HFF-Myc (cell line): ENCODE measurements at regions not wholly inside any gene's neighbourhood (a gene's known extent, or its start where the extent isn't known, plus 50 kb on each side); places are given as distances from the start of the nearest gene placed in this dataset.
A peak's percentile ranks its signal among the peaks of the same experiment; 100 is the strongest.

Experiments used
- DNase-seq: peaks from one replicate; pipeline ENCODE4 v3.0.0-alpha.2; 2011; ENCODE audit warnings: low read depth; ENCODE audit errors: extremely low read depth
- H3K4me3 ChIP-seq: replicated peaks from 2 replicates; pipeline ENCODE4 v1.5.1; 2011; ENCODE audit warnings: low read depth, mild to moderate bottlenecking, control low read depth, low read length
- TF ChIP-seq, protein P1 (sequence below): IDR thresholded peaks from 2 replicates; pipeline ENCODE4 v1.5.1; 2012; ENCODE audit warnings: mild to moderate bottlenecking, low read depth, low read length, control low read depth; ENCODE audit errors: missing control alignments

GRCh38 chr7:91582799-91583477 lies 297.6 kb downstream of the MTERF1 start:
- H3K4me3 ChIP-seq = no peak overlapping the region
- TF ChIP-seq, protein P1, sequence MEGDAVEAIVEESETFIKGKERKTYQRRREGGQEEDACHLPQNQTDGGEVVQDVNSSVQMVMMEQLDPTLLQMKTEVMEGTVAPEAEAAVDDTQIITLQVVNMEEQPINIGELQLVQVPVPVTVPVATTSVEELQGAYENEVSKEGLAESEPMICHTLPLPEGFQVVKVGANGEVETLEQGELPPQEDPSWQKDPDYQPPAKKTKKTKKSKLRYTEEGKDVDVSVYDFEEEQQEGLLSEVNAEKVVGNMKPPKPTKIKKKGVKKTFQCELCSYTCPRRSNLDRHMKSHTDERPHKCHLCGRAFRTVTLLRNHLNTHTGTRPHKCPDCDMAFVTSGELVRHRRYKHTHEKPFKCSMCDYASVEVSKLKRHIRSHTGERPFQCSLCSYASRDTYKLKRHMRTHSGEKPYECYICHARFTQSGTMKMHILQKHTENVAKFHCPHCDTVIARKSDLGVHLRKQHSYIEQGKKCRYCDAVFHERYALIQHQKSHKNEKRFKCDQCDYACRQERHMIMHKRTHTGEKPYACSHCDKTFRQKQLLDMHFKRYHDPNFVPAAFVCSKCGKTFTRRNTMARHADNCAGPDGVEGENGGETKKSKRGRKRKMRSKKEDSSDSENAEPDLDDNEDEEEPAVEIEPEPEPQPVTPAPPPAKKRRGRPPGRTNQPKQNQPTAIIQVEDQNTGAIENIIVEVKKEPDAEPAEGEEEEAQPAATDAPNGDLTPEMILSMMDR = no peak
- no peak for DNase-seq

- peak; percentile 36 for DNase-seq
- TF ChIP-seq, protein P1 = no peak
- H3K4me3 ChIP-seq = no peak overlapping the region
Measured at GRCh38 chr7:91596287-91596686, 284.2 kb downstream of the MTERF1 start.

DNA sequence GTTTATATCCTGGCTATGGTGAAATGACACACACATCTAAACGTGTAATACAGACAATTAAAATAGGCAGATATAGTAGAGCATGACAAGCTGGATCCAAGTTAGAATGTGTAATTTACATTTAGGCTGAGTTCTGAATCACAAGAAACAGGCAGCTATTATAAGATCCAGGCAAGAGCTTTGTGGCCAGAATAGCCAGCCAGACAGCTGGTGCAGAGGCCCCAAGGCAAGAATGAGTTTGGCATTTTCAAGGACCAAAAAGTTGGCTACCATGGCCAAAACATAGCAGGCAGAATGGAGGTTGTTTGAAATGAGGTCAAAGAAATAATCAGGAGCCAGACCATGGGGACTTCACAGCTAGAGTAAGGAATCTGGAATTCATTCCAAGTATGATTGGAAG lies 281.7 kb downstream of the MTERF1 start:
- TF ChIP-seq, protein P1 = no peak
- no peak overlapping the region for H3K4me3 ChIP-seq

GRCh38 chr7:91600112-91600511 lies 280.4 kb downstream of the MTERF1 start:
- H3K4me3 ChIP-seq = no peak overlapping the region
- TF ChIP-seq, protein P1 = no peak
- no peak for DNase-seq

More for the DNA sequence above, 281.7 kb downstream of the MTERF1 start:
- DNase-seq = no peak

GRCh38 chr7:91603707-91604106 lies 276.8 kb downstream of the MTERF1 start:
- no peak for DNase-seq
- H3K4me3 ChIP-seq = no peak overlapping the region
- TF ChIP-seq, protein P1 = no peak

GRCh38 chr7:91608606-91609005 lies 271.9 kb downstream of the MTERF1 start:
- TF ChIP-seq, protein P1 = no peak
- DNase-seq = no peak

GRCh38 chr7:91609525-91609924 lies 271.0 kb downstream of the MTERF1 start:
- TF ChIP-seq, protein P1 = no peak
- no peak overlapping the region for H3K4me3 ChIP-seq

More at GRCh38 chr7:91608606-91609005, 271.9 kb downstream of the MTERF1 start:
- no peak overlapping the region for H3K4me3 ChIP-seq

More at GRCh38 chr7:91609525-91609924, 271.0 kb downstream of the MTERF1 start:
- DNase-seq = no peak
